HG03280 (cell line): ENCODE measurements at regions not wholly inside any gene's neighbourhood (a gene's known extent, or its start where the extent isn't known, plus 50 kb on each side); places are given as distances from the start of the nearest gene placed in this dataset.
"Not testable (repeated sequence)": the region's sequence is repeated elsewhere in the genome, so short reads cannot be mapped to it uniquely, and the experiment has no call there.

Experiments
- ATAC-seq: cut with Tn5 transposase; IDR thresholded peaks from one replicate; pipeline ENCODE4 v1.9.1; 2021; ENCODE audit warnings: mild to moderate bottlenecking, moderate library complexity; ENCODE audit not compliant: unreplicated experiment

- no peak for ATAC-seq
These were observed 61.5 kb downstream of the PRDM13 start for GRCh38 chr6:99668036-99668705.

DNA sequence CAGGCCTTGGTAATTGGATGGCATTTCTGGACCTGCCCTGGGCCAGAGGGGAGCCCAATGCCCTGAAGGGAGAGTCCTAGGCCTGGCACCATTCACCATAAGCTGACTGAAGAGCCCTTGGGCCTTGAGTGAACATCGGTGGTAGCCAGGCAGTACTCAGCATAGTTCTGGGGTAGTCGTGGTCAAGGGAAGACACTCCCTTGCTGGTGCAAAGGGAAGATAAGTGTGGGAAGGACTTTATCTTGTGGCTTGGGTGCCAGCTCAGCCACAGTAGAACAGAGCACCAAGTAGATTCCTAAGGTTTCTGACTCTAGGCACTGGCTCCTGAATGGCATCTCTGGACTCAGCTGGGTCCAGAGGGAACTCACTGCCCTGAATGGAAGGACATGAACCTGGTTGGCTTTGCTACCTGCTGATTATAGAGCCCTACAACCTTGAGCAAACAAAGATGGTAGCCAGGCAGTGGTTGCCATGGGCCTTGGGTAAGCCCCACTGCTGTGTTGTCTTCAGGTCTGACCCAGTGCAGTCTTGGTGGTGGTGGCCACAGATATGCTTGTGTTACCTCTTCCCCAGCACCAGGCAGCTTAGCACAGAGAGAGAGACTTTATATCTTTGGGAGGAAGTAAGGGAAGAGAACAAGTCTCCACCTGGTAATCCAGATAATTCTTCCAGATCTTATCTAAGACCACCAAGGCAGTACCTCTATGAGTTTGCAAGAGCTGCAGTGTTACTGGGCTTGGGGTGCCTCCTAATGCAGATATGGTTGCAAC lies 83.5 kb downstream of the PRDM13 start:
- ATAC-seq = no peak

GRCh38 chr6:99702287-99702686 lies 95.7 kb downstream of the PRDM13 start:
- not testable (repeated sequence) for ATAC-seq

DNA sequence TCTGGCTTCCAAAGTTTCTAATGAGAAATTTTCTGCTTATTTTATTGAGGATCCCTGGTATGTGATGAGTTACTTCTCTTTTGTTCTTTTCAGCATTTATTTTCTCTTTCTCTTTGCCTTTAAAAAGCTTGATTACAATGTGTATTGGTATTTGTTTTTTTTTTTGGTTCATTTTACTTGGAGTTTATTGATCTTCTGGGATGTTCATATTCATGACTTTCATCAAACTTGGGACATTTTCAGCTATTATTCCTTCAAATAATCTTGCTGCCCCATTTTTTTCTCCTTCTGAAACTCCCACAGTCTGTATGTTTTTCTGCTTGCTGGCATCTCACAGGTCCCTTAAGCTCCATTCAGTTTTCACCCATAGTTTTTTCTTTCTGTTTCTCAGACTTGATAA lies 102.4 kb downstream of the PRDM13 start:
- no peak for ATAC-seq

- ATAC-seq = no peak
These were observed 104.7 kb downstream of the PRDM13 start for GRCh38 chr6:99711302-99711701.

DNA sequence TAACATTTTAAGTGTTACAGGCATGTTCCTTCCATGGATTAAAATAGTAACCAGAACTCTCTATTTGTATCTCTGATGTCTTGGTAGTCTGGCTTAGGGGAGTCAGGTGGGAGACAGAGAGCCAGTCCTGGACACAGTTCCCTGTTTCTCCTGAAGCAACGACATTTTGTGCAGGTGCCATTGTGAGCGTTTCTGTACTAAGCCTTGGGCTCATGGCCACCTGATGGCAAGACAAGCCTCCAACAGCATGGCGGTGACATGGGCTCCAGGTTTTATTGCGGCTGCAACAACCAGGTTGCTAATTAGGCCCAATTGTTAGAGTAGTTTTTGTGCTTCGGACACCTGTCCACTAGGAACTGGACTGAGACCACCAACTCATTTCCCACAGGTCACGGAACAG lies 105.3 kb downstream of the PRDM13 start:
- ATAC-seq = no peak

- no peak for ATAC-seq
These were observed 105.9 kb downstream of the PRDM13 start for GRCh38 chr6:99712519-99712918.

DNA sequence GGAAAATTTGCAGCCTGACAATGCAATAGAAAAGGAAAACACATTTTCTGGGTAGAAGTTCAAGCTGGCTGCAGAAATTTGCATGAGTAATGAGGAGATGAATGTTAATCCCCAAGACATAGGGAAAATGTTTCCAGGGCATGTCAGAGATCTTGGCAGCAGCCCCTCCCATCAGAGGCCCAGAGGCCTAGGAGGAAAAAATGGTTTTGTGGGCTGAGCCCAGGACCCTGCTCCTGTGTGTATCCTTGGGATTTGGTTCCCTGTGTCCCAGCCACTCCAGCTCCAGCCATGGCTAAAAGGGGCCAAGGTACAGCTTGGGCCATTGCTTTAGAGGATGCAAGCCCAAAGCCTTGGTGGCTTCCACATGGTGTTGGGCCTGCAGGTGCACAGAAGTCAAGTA lies 115.4 kb downstream of the PRDM13 start:
- not testable (repeated sequence) for ATAC-seq

DNA sequence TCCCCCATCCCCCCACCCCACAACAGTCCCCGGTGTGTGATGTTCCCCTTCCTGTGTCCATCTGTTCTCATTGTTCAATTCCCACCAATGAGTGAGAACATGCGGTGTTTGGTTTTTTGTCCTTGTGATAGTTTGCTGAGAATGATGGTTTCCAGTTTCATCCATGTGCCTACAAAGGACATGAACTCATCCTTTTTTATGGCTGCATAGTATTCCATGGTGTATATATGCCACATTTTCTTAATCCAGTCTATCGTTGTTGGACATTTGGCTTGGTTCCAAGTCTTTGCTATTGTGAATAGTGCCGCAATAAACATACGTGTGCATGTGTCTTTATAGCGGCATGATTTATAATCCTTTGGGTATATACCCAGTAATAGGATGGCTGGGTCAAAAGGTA lies 123.6 kb downstream of the PRDM13 start:
- ATAC-seq = not testable (repeated sequence)

- ATAC-seq = no peak
These were observed 129.7 kb downstream of the PRDM13 start for GRCh38 chr6:99736302-99736701.

DNA sequence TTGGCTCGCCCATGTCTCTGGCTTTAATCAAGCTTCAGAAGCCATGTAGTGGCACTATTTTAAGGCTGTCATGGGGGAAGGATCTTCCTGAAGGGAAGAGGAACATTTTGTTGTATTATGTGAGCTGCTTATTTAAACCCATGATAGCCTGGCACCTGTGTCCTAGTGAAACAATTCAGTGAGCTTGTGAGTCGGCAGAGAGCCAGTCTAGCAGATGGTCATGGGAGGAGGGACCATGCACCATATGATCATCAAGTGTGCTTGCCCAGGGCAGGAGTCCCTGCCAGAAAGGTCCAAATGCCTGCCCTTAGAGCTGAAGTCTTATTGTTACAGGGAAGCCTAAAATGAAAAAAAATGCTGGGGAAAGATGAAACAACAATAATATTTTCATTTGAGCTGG lies 132.9 kb downstream of the PRDM13 start:
- no peak for ATAC-seq

DNA sequence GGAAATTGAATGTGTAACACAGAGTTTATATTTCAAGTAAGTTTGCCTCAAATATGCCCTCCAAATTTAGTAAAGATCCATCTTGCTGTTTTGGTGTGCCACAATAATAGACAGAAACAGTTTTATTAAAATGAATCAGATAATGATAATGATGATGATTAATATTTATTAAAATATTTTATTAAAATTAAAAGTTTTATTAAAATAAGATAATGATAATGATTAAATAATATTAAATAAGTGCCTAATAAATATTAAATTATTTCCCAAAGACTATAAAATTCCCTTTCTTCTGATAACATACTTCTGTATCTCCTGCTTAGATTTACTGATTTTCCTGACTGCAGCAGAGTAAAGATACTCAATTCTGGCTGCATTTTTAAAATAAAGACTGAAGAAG lies 134.5 kb downstream of the PRDM13 start:
- ATAC-seq = no peak

GRCh38 chr6:99743647-99744046 lies 137.0 kb downstream of the PRDM13 start:
- ATAC-seq = no peak

DNA sequence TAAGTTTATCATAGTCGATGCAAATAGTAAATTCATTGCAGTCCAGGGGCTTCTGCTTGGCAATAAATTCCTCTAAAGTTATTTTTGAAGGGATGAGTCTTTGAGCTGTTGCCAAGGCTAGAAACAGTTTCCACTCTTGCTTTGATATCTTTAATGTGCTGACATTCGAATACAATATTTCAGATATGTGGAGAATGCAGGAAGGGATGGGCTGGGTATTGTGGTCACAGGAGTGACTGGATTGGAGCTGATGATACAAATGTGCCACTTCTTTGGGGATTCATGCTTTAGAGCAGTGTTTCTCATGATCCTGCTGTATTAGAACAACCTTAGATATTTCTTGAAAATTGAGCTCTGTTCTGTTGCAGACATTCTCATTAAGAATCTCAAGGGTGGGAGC lies 139.0 kb downstream of the PRDM13 start:
- no peak for ATAC-seq

DNA sequence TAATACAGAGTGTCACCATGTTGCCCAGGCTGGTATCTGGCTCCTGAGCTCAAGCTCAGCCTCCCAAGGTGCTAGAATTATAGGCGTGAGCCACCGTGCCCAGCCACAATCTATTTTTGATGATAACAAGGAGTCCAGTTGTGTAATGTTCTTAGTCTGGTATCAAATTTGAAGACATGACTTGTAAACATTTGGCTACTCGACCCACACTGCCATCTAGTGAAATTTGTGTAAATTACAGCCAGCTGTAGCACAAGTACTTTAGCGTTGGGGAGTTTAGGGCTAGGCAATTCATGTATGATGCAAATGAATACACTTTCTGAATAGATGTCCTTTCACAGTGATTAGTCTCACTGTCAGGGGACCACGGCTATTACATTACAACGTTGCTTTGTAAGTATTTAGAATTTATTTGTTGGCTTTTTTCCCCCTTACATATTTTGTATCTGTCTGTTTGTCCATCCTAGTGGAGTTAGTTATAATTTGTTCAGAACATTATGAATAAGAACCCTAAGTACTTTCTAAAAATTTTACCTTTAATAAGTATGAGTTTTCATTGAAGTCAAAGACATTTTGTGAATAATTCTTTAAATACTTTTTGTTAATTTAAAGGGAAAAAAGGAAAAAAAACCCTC lies 139.7 kb downstream of the PRDM13 start:
- peak; percentile 92 for ATAC-seq

- ATAC-seq = no peak
These were observed 155.1 kb downstream of the PRDM13 start for GRCh38 chr6:99761711-99762110.

DNA sequence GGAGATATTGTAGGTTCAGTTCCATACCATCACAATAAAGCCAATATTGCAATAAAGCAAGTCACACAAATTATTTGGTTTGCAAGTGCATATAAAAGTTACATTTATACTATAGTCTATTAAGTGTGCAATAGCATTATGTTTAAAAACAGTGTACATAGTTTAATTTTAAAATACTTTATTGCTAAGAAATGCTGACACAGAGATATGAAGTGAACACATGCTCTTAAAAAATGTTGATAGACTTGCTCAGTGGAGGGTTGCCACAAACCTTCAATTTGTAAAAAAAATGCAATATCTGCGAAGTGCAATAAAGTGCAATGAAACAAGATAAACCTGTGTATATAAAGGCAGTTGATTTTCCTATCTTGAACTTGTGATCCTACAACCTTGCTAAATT lies 161.5 kb downstream of the PRDM13 start:
- ATAC-seq = no peak

GRCh38 chr6:99779631-99780555 lies 173.3 kb downstream of the PRDM13 start:
- ATAC-seq = no peak

DNA sequence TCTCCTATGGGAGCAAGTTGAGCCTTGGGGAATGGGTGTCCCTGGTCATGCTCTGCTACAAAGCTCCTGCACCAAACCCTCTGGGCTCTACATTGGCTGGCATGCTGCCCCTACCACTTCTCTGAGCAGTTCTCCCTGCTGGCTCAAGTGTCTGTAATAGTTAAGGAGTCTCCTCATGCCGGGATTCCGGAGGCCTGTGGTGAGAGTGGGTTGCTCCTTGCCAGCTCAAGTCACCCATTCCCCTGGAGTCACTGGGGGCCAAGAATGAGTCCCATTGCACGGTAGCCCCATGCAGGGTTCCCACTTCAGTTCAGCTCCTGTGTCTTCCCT lies 173.9 kb downstream of the PRDM13 start:
- ATAC-seq = no peak

DNA sequence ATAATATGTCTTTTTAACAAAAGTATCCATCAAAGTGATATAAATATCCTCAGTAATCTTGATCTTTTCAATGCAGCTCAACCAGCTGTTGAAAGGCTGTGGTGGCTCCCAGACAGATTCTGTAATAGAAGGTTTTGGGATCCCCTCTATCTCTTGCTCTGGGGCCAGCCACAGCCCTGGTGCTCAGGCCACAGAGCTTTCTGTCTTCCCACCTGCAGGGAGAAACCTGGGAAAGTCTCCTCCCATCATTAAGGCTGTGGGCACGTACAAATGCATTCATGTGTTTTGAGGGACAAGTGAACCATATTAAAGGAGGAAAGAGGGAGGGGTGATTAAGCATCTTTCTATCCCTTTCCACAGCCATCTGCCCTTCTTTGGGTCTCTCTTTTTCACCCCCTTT lies 183.1 kb downstream of the PRDM13 start:
- no peak for ATAC-seq

- ATAC-seq = no peak
These were observed 184.0 kb downstream of the PRDM13 start for GRCh38 chr6:99790679-99791078.
